PFSK-1 (cell line): ENCODE measurements at regions not wholly inside any gene's neighbourhood (a gene's known extent, or its start where the extent isn't known, plus 50 kb on each side); places are given as distances from the start of the nearest gene placed in this dataset.

Experiments used
- SIN3A ChIP-seq: IDR thresholded peaks from 2 replicates; pipeline ENCODE4 v1.6.1; 2012; ENCODE audit warnings: mild to moderate bottlenecking, low read length, moderate library complexity, borderline replicate concordance; ENCODE audit not compliant: insufficient read depth
- TF ChIP-seq, protein P1 (sequence below), 2 experiments: IDR thresholded peaks; 2 replicates each; pipeline versions ENCODE4 v1.6.1 to v1.8.0; 2011 to 2012; ENCODE audit warnings: low read depth in 2 of 2, low read length in 2 of 2, control low read depth in 1 of 2, inconsistent platforms in 1 of 2, mild to moderate bottlenecking in 1 of 2, moderate library complexity in 1 of 2; ENCODE audit not compliant: insufficient read depth in 1 of 2

DNA sequence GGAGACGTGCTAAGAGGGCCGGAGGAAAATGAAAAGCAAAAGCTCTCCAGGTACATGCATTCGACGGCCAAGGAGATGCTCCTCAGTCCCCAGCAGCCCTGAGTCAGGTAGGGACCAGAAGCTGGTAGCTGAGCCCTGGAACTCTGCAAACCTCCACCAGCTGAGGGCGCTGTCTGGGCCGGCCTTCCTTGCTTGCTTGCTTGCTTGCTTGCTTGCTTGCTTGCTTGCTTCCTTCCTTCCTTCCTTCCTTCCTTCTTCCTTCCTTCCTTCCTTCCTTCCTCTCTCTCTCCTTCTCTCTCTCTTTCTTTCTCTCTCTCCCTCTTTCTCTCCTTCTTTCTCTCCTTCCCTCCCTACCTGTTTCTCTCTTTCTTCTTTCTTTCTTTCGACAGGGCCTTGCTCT, 94.6 kb upstream of the RASGRF1 start:
- TF ChIP-seq SIN3A = no peak
- TF ChIP-seq, protein P1, sequence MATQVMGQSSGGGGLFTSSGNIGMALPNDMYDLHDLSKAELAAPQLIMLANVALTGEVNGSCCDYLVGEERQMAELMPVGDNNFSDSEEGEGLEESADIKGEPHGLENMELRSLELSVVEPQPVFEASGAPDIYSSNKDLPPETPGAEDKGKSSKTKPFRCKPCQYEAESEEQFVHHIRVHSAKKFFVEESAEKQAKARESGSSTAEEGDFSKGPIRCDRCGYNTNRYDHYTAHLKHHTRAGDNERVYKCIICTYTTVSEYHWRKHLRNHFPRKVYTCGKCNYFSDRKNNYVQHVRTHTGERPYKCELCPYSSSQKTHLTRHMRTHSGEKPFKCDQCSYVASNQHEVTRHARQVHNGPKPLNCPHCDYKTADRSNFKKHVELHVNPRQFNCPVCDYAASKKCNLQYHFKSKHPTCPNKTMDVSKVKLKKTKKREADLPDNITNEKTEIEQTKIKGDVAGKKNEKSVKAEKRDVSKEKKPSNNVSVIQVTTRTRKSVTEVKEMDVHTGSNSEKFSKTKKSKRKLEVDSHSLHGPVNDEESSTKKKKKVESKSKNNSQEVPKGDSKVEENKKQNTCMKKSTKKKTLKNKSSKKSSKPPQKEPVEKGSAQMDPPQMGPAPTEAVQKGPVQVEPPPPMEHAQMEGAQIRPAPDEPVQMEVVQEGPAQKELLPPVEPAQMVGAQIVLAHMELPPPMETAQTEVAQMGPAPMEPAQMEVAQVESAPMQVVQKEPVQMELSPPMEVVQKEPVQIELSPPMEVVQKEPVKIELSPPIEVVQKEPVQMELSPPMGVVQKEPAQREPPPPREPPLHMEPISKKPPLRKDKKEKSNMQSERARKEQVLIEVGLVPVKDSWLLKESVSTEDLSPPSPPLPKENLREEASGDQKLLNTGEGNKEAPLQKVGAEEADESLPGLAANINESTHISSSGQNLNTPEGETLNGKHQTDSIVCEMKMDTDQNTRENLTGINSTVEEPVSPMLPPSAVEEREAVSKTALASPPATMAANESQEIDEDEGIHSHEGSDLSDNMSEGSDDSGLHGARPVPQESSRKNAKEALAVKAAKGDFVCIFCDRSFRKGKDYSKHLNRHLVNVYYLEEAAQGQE (IDR thresholded peaks at IDR 0.05; ENCODE audit: insufficient read depth in 1 of 2, low read depth in 2 of 2, low read length in 2 of 2) = no peak
